K562 (cell line): ENCODE measurements at regions not wholly inside any gene's neighbourhood (a gene's known extent, or its start where the extent isn't known, plus 50 kb on each side); places are given as distances from the start of the nearest gene placed in this dataset.
"Not testable (repeated sequence)": the region's sequence is repeated elsewhere in the genome, so short reads cannot be mapped to it uniquely, and the experiment has no call there.

Experiments
- ARID3A ChIP-seq: IDR thresholded peaks from 2 replicates; pipeline ENCODE4 v1.6.1; 2012; ENCODE audit warnings: low read depth, low read length, improper control_type of control experiment, borderline replicate concordance
- ARID4B ChIP-seq: sonication (generic); formaldehyde crosslinking; IDR thresholded peaks from 2 replicates; pipeline ENCODE4 v1.8.0; 2022; ENCODE audit warnings: mild to moderate bottlenecking, missing genetic modification reagents
- CTCF ChIP-seq, 3 experiments: IDR thresholded peaks in 2 of 3; conservative IDR thresholded peaks in 1 of 3; 2 replicates each; pipeline ENCODE4 v1.5.1; 2011 to 2012; ENCODE audit warnings: low read length in 3 of 3, mild to moderate bottlenecking in 3 of 3, control low read depth in 2 of 3, improper control_type of control experiment in 1 of 3, inconsistent platforms in 1 of 3, low read depth in 1 of 3, mixed read lengths in 1 of 3, moderate library complexity in 1 of 3; ENCODE audit not compliant: insufficient read depth in 2 of 3
- EP300 ChIP-seq: IDR thresholded peaks from 2 replicates; pipeline ENCODE4 v1.6.1; 2012; ENCODE audit warnings: low read length, improper control_type of control experiment
- ESRRA ChIP-seq: fragments of 450-650 bp; IDR thresholded peaks from 2 replicates; pipeline ENCODE4 v1.6.1; 2014; ENCODE audit warnings: low read depth, mild to moderate bottlenecking, moderate library complexity, borderline replicate concordance
- ETS1 ChIP-seq: conservative IDR thresholded peaks from 2 replicates; pipeline ENCODE4 v1.6.1; 2011; ENCODE audit warnings: low read depth, mild to moderate bottlenecking, low read length; ENCODE audit not compliant: control insufficient read depth
- HIVEP1 ChIP-seq: fragments of 250-450 bp; sonication (Bioruptor Pico); IDR thresholded peaks from 2 replicates; pipeline ENCODE4 v1.4.0; 2020; ENCODE audit warnings: mild to moderate bottlenecking
- POU5F1 ChIP-seq: fragments of 150-350 bp; IDR thresholded peaks from 2 replicates; pipeline ENCODE4 v1.6.1; 2014; ENCODE audit warnings: borderline replicate concordance, low read length, low read depth, mild to moderate bottlenecking; ENCODE audit not compliant: partially characterized antibody
- TF ChIP-seq, protein P1 (sequence below): sonication (generic); formaldehyde crosslinking; IDR thresholded peaks from 2 replicates; pipeline ENCODE4 v1.9.0; 2022; ENCODE audit warnings: mild to moderate bottlenecking, missing genetic modification reagents
- TF ChIP-seq, protein P2 (sequence below): fragments of 450-650 bp; formaldehyde crosslinking; IDR thresholded peaks from 2 replicates; pipeline ENCODE4 v1.4.0; 2020; ENCODE audit warnings: mild to moderate bottlenecking, moderate library complexity

DNA sequence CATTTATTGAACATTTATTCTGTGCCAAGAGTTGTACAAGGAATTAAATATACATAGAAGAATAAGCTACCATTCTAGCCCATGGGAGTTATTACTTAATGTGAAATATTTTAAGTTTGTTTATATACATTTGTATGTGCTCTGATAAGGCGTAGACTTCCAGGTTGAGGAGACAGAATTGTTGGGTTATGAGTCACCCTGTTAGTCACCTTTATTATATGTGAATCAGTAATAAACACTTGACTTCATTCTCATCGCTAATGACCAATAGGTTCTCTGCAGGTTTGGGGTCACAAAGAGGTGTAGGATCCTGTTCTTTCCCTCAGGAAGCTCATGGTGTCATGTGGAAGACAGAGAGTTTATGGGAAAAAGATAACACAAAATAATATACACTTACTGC is 116.9 kb downstream of the SRGAP2 start:
- not testable (repeated sequence) for TF ChIP-seq ESRRA; ARID3A; HIVEP1 (CRISPR knock-in tag); ETS1; CTCF (IDR thresholded peaks at IDR 0.05 in 2 of 3, conservative IDR thresholded peaks at IDR 0.05 in 1 of 3; ENCODE audit: insufficient read depth in 2 of 3, low read depth in 1 of 3, low read length in 3 of 3); EP300; ARID4B (CRISPR knock-in tag); POU5F1
- TF ChIP-seq, protein P1, sequence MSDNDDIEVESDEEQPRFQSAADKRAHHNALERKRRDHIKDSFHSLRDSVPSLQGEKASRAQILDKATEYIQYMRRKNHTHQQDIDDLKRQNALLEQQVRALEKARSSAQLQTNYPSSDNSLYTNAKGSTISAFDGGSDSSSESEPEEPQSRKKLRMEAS (CRISPR knock-in tag) = not testable (repeated sequence)
- TF ChIP-seq, protein P2, sequence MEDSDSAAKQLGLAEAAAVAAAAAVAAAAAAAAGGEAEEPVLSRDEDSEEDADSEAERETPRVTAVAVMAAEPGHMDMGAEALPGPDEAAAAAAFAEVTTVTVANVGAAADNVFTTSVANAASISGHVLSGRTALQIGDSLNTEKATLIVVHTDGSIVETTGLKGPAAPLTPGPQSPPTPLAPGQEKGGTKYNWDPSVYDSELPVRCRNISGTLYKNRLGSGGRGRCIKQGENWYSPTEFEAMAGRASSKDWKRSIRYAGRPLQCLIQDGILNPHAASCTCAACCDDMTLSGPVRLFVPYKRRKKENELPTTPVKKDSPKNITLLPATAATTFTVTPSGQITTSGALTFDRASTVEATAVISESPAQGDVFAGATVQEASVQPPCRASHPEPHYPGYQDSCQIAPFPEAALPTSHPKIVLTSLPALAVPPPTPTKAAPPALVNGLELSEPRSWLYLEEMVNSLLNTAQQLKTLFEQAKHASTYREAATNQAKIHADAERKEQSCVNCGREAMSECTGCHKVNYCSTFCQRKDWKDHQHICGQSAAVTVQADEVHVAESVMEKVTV = not testable (repeated sequence)
